Naive thymus-derived CD8-positive, alpha-beta T cell (primary cell): ENCODE measurements at regions not wholly inside any gene's neighbourhood (a gene's known extent, or its start where the extent isn't known, plus 50 kb on each side); places are given as distances from the start of the nearest gene placed in this dataset.

ENCODE experiments used
- ATAC-seq, 2 donors: fragments of 150-1000 bp; cut with Tn5 transposase in 1 of 2; sonication (Bioruptor Pico), chemical (Tn5 transposase) in 1 of 2; 1 replicate in 1 of 2; 2 replicates in 1 of 2; pipeline ENCODE4 v1.10.0; 2021; ENCODE audit warnings: mild to moderate bottlenecking in 2 of 2, moderate library complexity in 2 of 2
- POLR2A ChIA-PET: fragments of 350-600 bp; sonication (Branson Sonifier 250); formaldehyde crosslinking; loops from one replicate; lab custom pipeline; 2021; ENCODE audit warnings: antibody characterized with exemption; lab: Charles Lee
- DNase-seq, 10 donors: peaks; one replicate each; pipeline versions ENCODE4 v3.0.0 to v3.0.0-alpha.2; 2020 to 2022
- H3K27ac Mint-ChIP-seq, 10 donors: one replicate each; pipeline ENCODE4 v1.8.0; 2020 to 2022; ENCODE audit warnings: mild to moderate bottlenecking in 10 of 10, mixed read lengths in 10 of 10, moderate library complexity in 4 of 10, inconsistent platforms in 1 of 10
- H3K27me3 Mint-ChIP-seq, 5 donors: one replicate each; pipeline ENCODE4 v1.8.0; 2021 to 2022; ENCODE audit warnings: mixed read lengths in 5 of 5
- H3K36me3 Mint-ChIP-seq, 3 donors: one replicate each; pipeline ENCODE4 v1.8.0; 2020 to 2022; ENCODE audit warnings: mixed read lengths in 3 of 3, mild to moderate bottlenecking in 2 of 3, inconsistent platforms in 1 of 3
- H3K4me1 Mint-ChIP-seq, 4 donors: one replicate each; pipeline ENCODE4 v1.8.0; 2021 to 2022; ENCODE audit warnings: mixed read lengths in 4 of 4
- H3K4me3 Mint-ChIP-seq, 10 donors: one replicate each; pipeline ENCODE4 v1.8.0; 2020 to 2022; ENCODE audit warnings: mild to moderate bottlenecking in 10 of 10, mixed read lengths in 10 of 10, moderate library complexity in 6 of 10, inconsistent platforms in 1 of 10
- H3K9me3 Mint-ChIP-seq, 9 donors: one replicate each; pipeline ENCODE4 v1.8.0; 2020 to 2022; ENCODE audit warnings: mixed read lengths in 9 of 9, mild to moderate bottlenecking in 3 of 9, inconsistent platforms in 1 of 9, moderate library complexity in 1 of 9

DNA sequence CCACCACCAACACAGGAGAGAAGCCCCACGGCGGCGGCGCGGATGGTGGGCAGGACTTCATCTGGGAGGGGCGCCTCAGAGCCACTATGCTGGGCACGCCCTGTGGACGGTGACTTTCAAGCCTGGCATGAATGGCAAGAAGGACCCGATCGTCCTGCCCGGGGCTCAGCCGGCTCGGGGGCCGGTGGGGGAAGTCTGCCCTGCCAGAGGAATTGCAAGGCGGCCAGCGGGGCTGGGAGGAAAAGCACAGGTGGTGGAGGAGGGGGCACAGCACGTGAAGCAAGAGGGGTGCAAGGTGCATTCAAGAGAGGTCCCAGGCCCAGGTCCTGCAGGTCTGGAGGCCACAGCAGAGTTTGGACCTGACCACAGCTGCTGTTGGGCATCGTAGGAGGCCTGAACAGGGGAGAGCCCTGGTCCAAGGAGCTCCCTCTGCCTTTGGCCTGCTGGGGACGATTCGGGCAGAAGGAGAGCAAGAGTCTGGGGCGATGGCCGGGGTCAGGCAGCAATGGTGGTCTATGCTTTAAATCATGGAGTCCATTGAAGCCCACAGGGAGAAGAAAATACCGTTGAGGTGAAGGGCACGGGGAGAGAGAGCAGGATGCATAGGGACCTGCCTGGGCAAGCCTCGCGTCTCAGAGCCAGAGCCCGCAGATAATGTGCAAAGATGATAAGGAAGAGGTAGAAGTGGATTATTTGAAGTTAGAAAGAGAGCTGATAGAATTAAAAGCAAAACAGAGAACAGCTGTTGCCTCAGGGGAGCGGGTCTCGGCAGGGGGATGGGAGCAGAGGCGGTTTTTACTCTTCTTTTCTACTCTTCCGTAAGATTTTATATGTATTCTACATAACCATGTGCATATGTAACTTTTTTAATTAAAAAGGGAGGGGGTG, 82.6 kb upstream of the SHISAL1 start:
- ATAC-seq (no peak), DNase-seq (peak in 2 of 10 donors; percentile 16 to 59)
- H3K4me3 Mint-ChIP-seq, result no peak overlapping the region
- POLR2A ChIA-PET, result no interaction called here
- no peaks in the 10 kb centered on the region for H3K9me3 Mint-ChIP-seq
- H3K36me3 Mint-ChIP-seq, result no peaks in the 10 kb centered on the region
- H3K4me1 Mint-ChIP-seq, result peaks cover 0 to 2% (median 0%) of the 10 kb centered on the region in 4 donors
- H3K27me3 Mint-ChIP-seq, result peaks cover 0 to 3% (median 2%) of the 10 kb centered on the region in 5 donors
- no peak overlapping the region for H3K27ac Mint-ChIP-seq

DNA sequence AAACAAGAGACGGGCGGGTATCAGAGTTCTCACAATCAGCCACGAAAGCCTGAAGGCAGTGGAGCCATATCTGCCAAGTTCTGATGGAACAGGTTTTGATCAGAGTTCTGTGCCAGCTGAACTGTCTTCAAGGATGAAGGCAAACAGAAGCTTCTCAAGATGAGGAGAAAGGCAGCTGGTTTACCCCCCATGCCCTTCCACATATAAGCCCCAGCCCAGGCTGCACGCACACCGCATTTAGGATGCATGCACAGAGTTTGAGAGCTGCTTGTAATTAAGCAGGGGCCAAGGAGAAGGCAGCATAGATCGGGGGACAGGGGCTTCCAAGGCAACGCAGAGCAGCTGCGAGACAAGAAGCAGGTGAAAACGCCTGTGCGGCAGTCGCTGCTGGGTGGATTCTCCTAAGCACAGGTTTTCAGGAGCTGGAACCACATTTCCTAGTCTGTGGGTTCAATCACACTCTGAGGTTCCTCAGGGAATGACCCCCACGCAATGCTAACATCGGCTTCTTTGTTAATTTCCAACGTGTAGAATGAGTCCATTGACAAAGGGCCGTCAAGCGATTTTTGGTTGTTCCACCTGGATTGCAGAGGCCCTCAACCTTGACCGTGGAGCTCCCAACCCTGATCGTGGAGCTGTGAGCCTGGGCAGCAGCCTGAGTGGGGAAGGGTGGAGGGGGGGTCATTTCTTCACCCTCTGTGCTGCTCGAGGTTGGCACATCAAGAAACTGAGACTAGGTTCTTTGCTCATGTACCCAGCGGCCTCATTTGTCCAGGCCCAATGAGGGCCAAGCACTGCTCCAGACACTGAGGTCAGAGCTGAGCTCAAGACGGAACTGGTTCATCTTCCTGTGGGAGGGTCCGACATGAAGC, 81.7 kb upstream of the SHISAL1 start:
- no peak overlapping the region for H3K4me3 Mint-ChIP-seq
- no peaks in the 10 kb centered on the region for H3K36me3 Mint-ChIP-seq
- H3K27me3 Mint-ChIP-seq, result peaks cover 0 to 3% (median 2%) of the 10 kb centered on the region in 5 donors
- H3K4me1 Mint-ChIP-seq, result peaks cover 0 to 2% (median 0%) of the 10 kb centered on the region in 4 donors
- POLR2A ChIA-PET, result no interaction called here
- H3K27ac Mint-ChIP-seq, result no peak overlapping the region
- ATAC-seq (no peak), DNase-seq (no peak)
- no peaks in the 10 kb centered on the region for H3K9me3 Mint-ChIP-seq

DNA sequence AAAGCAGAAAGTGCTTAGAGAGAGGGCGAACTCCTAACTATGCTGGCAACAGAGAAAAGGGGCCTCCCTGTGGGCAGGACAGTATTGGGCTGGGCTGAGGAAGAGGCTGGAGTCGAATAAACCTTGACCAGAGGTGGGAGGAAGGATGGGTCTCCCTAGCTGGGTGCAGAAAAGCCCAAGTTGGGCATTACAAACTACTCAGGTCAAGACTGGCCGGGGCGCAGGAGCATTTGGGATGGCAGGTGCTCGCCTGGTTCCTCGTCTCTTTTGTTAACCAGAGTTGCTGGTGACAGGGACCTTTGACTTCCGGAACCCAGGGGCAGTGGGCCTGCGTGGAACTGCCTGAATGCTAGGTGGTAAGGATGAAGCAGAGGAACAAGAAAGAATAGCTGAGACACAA, 80.3 kb upstream of the SHISAL1 start:
- Mint-ChIP-seq H3K9me3 (no peaks in the 10 kb centered on the region), H3K27ac (peak overlapping the region in 1 of 10 donors; percentile 25), H3K4me3 (no peak overlapping the region), H3K4me1 (peaks cover 0 to 2% (median 0%) of the 10 kb centered on the region in 4 donors), H3K27me3 (peaks cover 3 to 6% (median 5%) of the 10 kb centered on the region in 5 donors), H3K36me3 (no peaks in the 10 kb centered on the region)
- peak in 1 of 10 donors; percentile 52 for DNase-seq
- no peak for ATAC-seq
- POLR2A ChIA-PET, result no interaction called here

DNA sequence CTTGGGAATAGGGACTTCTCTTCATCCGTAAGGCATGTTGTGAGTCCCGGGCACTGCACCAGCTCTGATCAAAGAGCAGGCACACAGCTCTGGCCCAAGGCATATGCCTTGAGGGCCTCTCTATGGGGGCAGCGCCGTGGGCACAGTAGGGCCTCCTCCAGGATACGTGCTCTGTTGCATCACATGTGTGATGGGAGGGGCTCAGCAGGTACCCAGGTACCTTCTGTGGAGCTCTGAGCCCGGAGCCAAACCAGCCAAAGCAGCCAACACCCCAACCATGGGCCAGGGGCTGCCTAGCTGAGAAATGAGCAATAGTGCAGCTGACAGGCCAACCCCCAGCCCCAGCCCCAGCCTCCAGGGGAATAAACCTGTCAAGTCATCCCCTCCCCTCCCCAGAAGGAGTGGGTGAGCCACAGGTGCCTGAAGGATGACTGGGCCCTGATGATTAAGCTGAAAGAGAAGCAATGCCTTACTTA, 79.7 kb upstream of the SHISAL1 start:
- no peaks in the 10 kb centered on the region for H3K9me3 Mint-ChIP-seq
- no peaks in the 10 kb centered on the region for H3K36me3 Mint-ChIP-seq
- peaks cover 0 to under 1% (median 0%) of the 10 kb centered on the region in 4 donors for H3K4me1 Mint-ChIP-seq
- ATAC-seq, result no peak
- POLR2A ChIA-PET, result no interaction called here
- H3K4me3 Mint-ChIP-seq, result no peak overlapping the region
- peaks cover 2 to 12% (median 6%) of the 10 kb centered on the region in 5 donors for H3K27me3 Mint-ChIP-seq
- H3K27ac Mint-ChIP-seq, result peak overlapping the region in 1 of 10 donors; percentile 25
- no peak for DNase-seq

DNA sequence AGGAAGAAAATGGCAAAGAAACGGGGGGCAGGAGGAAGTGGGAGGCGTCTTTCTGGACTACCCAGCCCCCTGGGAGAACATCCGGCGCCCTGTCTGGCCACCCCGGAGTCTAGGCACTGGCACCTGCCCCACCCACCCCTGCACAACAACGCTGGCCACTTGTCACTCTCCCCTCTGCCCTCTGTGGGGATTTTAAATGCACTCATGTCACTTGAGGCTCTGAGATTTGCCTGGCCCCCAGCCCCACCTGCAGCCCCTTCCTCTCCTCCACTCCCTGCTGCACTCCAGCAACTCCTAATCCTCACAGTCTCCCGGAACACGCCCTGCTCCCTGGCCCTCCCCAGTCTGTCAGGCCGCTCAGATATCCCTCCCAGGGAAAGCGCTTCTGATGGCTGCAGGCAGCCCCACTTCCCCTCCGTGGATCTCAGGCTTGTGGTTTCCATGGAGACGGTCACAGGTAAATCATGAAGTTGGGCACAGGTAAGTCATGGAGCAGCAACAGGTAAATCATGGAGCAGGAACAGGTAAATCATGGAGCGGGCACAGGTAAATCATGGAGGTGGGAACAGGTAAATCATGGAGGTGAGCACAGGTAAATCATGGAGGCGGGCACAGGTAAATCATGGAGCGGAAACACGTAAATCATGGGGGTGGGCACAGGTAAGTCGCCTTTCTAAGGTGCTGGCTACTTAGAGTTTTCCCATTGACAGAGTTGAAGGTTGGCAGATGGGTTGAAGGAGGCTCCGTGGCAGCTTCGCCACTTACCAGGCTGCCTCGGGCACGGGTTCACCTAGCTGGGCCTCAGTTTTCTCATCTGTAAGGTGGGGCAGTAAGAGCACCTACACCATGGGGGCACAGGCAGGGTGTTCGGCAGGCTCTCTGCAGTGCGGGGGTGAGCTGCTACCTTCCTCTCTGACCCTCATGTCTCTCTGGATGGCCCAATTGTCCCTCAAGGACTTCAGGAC, 79.0 kb upstream of the SHISAL1 start:
- no peaks in the 10 kb centered on the region for H3K36me3 Mint-ChIP-seq
- no peaks in the 10 kb centered on the region for H3K9me3 Mint-ChIP-seq
- no peak for ATAC-seq
- peaks cover 0 to under 1% (median 0%) of the 10 kb centered on the region in 4 donors for H3K4me1 Mint-ChIP-seq
- H3K4me3 Mint-ChIP-seq, result no peak overlapping the region
- DNase-seq, result peak in 1 of 10 donors; percentile 57
- POLR2A ChIA-PET, result no interaction called here
- H3K27ac Mint-ChIP-seq, result peak overlapping the region in 1 of 10 donors; percentile 25
- peaks cover 4 to 19% (median 9%) of the 10 kb centered on the region in 5 donors for H3K27me3 Mint-ChIP-seq

- peaks cover 7 to 27% (median 12%) of the 10 kb centered on the region in 5 donors for H3K27me3 Mint-ChIP-seq
- H3K9me3 Mint-ChIP-seq, result no peaks in the 10 kb centered on the region
- no peaks in the 10 kb centered on the region for H3K36me3 Mint-ChIP-seq
- H3K4me3 Mint-ChIP-seq, result no peak overlapping the region
- H3K4me1 Mint-ChIP-seq, result peaks cover 0 to 2% (median 0%) of the 10 kb centered on the region in 4 donors
- POLR2A ChIA-PET, result no interaction called here
- ATAC-seq (no peak), DNase-seq (peak in 1 of 10 donors; percentile 40)
- H3K27ac Mint-ChIP-seq, result no peak overlapping the region
Observed at GRCh38 chr22:44391015-44391414, 78.3 kb upstream of the SHISAL1 start.

GRCh38 chr22:44390613-44390970, 77.8 kb upstream of the SHISAL1 start:
- no peaks in the 10 kb centered on the region for H3K36me3 Mint-ChIP-seq
- ATAC-seq, result no peak
- H3K4me3 Mint-ChIP-seq, result no peak overlapping the region
- H3K9me3 Mint-ChIP-seq, result no peaks in the 10 kb centered on the region
- DNase-seq, result no peak
- POLR2A ChIA-PET, result no interaction called here
- H3K27me3 Mint-ChIP-seq, result peaks cover 6 to 28% (median 14%) of the 10 kb centered on the region in 5 donors
- peaks cover 0 to 2% (median 0%) of the 10 kb centered on the region in 4 donors for H3K4me1 Mint-ChIP-seq
- H3K27ac Mint-ChIP-seq, result no peak overlapping the region

- H3K27ac Mint-ChIP-seq, result peak overlapping the region in 1 of 10 donors; percentile 22
- H3K36me3 Mint-ChIP-seq, result no peaks in the 10 kb centered on the region
- ATAC-seq (no peak), DNase-seq (peak in 1 of 10 donors; percentile 32)
- H3K4me3 Mint-ChIP-seq, result no peak overlapping the region
- H3K27me3 Mint-ChIP-seq, result peaks cover 5 to 28% (median 14%) of the 10 kb centered on the region in 5 donors
- H3K4me1 Mint-ChIP-seq, result peaks cover 0 to 2% (median 0%) of the 10 kb centered on the region in 4 donors
- POLR2A ChIA-PET, result no interaction called here
- no peaks in the 10 kb centered on the region for H3K9me3 Mint-ChIP-seq
Observed at GRCh38 chr22:44389926-44390612, 77.3 kb upstream of the SHISAL1 start.

GRCh38 chr22:44389181-44389580, 76.4 kb upstream of the SHISAL1 start:
- Mint-ChIP-seq H3K9me3 (no peaks in the 10 kb centered on the region), H3K4me3 (no peak overlapping the region), H3K27ac (no peak overlapping the region), H3K27me3 (peaks cover 5 to 28% (median 14%) of the 10 kb centered on the region in 5 donors), H3K36me3 (no peaks in the 10 kb centered on the region), H3K4me1 (peaks cover 0 to 2% (median 0%) of the 10 kb centered on the region in 4 donors)
- DNase-seq, result peak in 1 of 10 donors; percentile 46
- ATAC-seq, result no peak
- POLR2A ChIA-PET, result no interaction called here

GRCh38 chr22:44387486-44387885, 74.7 kb upstream of the SHISAL1 start:
- Mint-ChIP-seq H3K27ac (no peak overlapping the region), H3K9me3 (no peaks in the 10 kb centered on the region), H3K4me3 (no peak overlapping the region), H3K4me1 (peaks cover 0 to 2% (median 0%) of the 10 kb centered on the region in 4 donors), H3K36me3 (no peaks in the 10 kb centered on the region), H3K27me3 (peaks cover 5 to 37% (median 18%) of the 10 kb centered on the region in 5 donors)
- POLR2A ChIA-PET, result no interaction called here
- no peak for ATAC-seq
- DNase-seq, result no peak

DNA sequence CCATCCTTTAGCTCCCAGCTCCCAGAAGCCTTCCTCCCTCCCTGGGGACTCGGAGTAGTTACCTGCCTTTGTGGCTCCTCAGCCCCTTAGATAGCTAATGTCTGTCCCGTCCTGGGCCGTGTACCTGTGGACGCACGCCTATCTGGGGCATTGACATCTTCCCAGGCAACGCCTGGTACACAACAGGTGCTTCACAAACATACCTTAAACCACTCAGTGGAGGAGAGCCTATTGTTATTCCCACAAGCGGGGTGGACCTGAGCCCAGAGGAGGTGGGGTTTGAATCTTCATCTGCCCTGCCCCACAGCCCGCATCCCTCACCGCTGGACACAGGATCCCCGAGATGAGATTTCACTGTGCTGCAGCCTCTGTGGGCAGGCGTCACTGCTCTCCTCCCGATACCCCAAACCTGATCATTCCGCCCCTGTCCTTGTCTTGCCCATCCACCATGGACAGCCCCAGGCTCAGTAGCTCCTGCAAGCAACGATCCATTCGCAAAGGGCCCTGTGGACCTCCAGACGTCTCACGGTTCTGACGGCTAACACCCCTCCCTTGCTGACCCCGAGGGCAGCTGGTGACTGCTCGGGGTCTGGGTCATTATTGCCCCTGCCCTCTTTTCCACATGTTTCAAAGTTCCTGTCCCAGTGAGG, 73.8 kb upstream of the SHISAL1 start:
- no peak for DNase-seq
- no peak overlapping the region for H3K4me3 Mint-ChIP-seq
- H3K9me3 Mint-ChIP-seq, result no peaks in the 10 kb centered on the region
- H3K4me1 Mint-ChIP-seq, result peaks cover 0 to 2% (median 0%) of the 10 kb centered on the region in 4 donors
- POLR2A ChIA-PET, result no interaction called here
- H3K27ac Mint-ChIP-seq, result peak overlapping the region in 1 of 10 donors; percentile 35
- ATAC-seq, result no peak
- peaks cover 5 to 37% (median 18%) of the 10 kb centered on the region in 5 donors for H3K27me3 Mint-ChIP-seq
- no peaks in the 10 kb centered on the region for H3K36me3 Mint-ChIP-seq
